Endothelial cell of umbilical vein (primary cell): ENCODE measurements at regions not wholly inside any gene's neighbourhood (a gene's known extent, or its start where the extent isn't known, plus 50 kb on each side); places are given as distances from the start of the nearest gene placed in this dataset.

ENCODE experiments used
- BruUV-seq: library from RNA; stranded (reverse); fragments of 400-500 nt; replicated peaks from 2 replicates; lab custom pipeline; 2021; lab: Mats Ljungman, UMichigan
- CTCF ChIA-PET: fragments of 300-600, 350-600 bp; sonication (Branson Sonifier 250); formaldehyde crosslinking; loops from one replicate; lab custom pipeline; 2021; ENCODE audit warnings: antibody characterized with exemption, inconsistent platforms; lab: Charles Lee
- POLR2A ChIA-PET: fragments of 300-600, 350-600 bp; sonication (Branson Sonifier 250); formaldehyde crosslinking; loops from one replicate; lab custom pipeline; 2021; ENCODE audit warnings: antibody characterized with exemption, inconsistent platforms; lab: Charles Lee
- DNase-seq: peaks from one replicate; pipeline ENCODE4 v3.0.0-alpha.2; 2011; ENCODE audit warnings: low read depth, low spot score
- FAIRE-seq: peaks from 2 replicates; lab custom pipeline; 2011; peaks lifted over from hg19 to GRCh38; lab: Jason Lieb, UNC
- H2AFZ ChIP-seq: 2 replicates; pipeline ENCODE4 v1.6.0; 2012; ENCODE audit warnings: low read depth, low read length, control low read depth, inconsistent platforms
- H3K27ac ChIP-seq: 2 replicates; pipeline ENCODE4 v1.5.1; 2011; ENCODE audit warnings: low read depth, mild to moderate bottlenecking, control low read depth, low read length, moderate library complexity; ENCODE audit not compliant: insufficient read depth
- H3K27me3 ChIP-seq, 2 experiments: 2 replicates each; pipeline versions ENCODE4 v1.6.0 to v1.6.1; 2011; ENCODE audit warnings: low read length in 2 of 2, mixed read lengths in 1 of 2; ENCODE audit not compliant: control insufficient read depth in 2 of 2, insufficient read depth in 2 of 2
- H3K36me3 ChIP-seq, 2 experiments: 2 replicates in 1 of 2; 3 replicates in 1 of 2; pipeline ENCODE4 v1.5.1; 2011; ENCODE audit warnings: low read length in 2 of 2, mild to moderate bottlenecking in 1 of 2, moderate library complexity in 1 of 2; ENCODE audit not compliant: control insufficient read depth in 2 of 2, insufficient read depth in 2 of 2; ENCODE audit errors: extremely low read depth in 1 of 2
- H3K4me1 ChIP-seq: 3 replicates; pipeline ENCODE4 v1.5.1; 2011; ENCODE audit warnings: mild to moderate bottlenecking, low read length; ENCODE audit not compliant: control insufficient read depth, insufficient read depth; ENCODE audit errors: extremely low read depth
- H3K4me2 ChIP-seq: 2 replicates; pipeline ENCODE4 v1.6.1; 2011; ENCODE audit warnings: low read length, control low read depth, mixed read lengths; ENCODE audit not compliant: insufficient read depth
- H3K4me3 ChIP-seq, 3 experiments: fragments of 200-600 bp in 1 of 3; sonication (generic), shearing (Covaris generic) in 1 of 3; replicated peaks in 1 of 3; 2 replicates each; pipeline ENCODE4 v1.5.1; 2011 to 2016; ENCODE audit warnings: control low read depth in 3 of 3, low read length in 3 of 3, mild to moderate bottlenecking in 2 of 3, inconsistent platforms in 1 of 3, low read depth in 1 of 3, moderate library complexity in 1 of 3; ENCODE audit not compliant: insufficient read depth in 1 of 3
- H3K79me2 ChIP-seq: 2 replicates; pipeline ENCODE4 v1.6.0; 2012; ENCODE audit warnings: low read length, inconsistent platforms; ENCODE audit not compliant: control insufficient read depth, insufficient read depth
- H3K9ac ChIP-seq: replicated peaks from 2 replicates; pipeline ENCODE3; 2011; ENCODE audit warnings: low read length, control low read depth; ENCODE audit not compliant: insufficient read depth; ENCODE audit errors: extremely low read depth
- H3K9me1 ChIP-seq: replicated peaks from 3 replicates; pipeline ENCODE4 v1.6.0; 2011; ENCODE audit warnings: mild to moderate bottlenecking, low read length; ENCODE audit not compliant: control insufficient read depth, insufficient read depth; ENCODE audit errors: extremely low read depth
- H3K9me3 ChIP-seq: replicated peaks from 2 replicates; pipeline ENCODE4 v1.5.1; 2012; ENCODE audit warnings: low read length, inconsistent platforms; ENCODE audit not compliant: control insufficient read depth, insufficient read depth
- H4K20me1 ChIP-seq: replicated peaks from 2 replicates; pipeline ENCODE3; 2011; ENCODE audit warnings: mild to moderate bottlenecking, low read length; ENCODE audit not compliant: control insufficient read depth, insufficient read depth; ENCODE audit errors: extremely low read depth
- CTCF ChIP-seq, 2 donors: IDR thresholded peaks; 1 replicate in 1 of 2; 2 replicates in 1 of 2; pipeline ENCODE4 v1.5.1; 2011; ENCODE audit warnings: low read length in 2 of 2, mild to moderate bottlenecking in 2 of 2, moderate library complexity in 2 of 2, control low read depth in 1 of 2, inconsistent platforms in 1 of 2, low read depth in 1 of 2; ENCODE audit not compliant: insufficient read depth in 1 of 2; ENCODE audit errors: extremely low read depth in 1 of 2
- FOS ChIP-seq: IDR thresholded peaks from 2 replicates; pipeline ENCODE4 v1.6.1; 2011; ENCODE audit warnings: mild to moderate bottlenecking, low read length, moderate library complexity, borderline replicate concordance; ENCODE audit not compliant: insufficient read depth
- GATA2 ChIP-seq: IDR thresholded peaks from 2 replicates; pipeline ENCODE4 v1.7.0; 2011; ENCODE audit warnings: low read depth, mild to moderate bottlenecking, moderate library complexity, mixed read lengths, low read length; ENCODE audit not compliant: insufficient read length, insufficient read depth
- JUN ChIP-seq: IDR thresholded peaks from 2 replicates; pipeline ENCODE4 v1.6.1; 2011; ENCODE audit warnings: borderline replicate concordance, low read depth; ENCODE audit not compliant: insufficient read length, insufficient read depth
- MAX ChIP-seq: IDR thresholded peaks from 2 replicates; pipeline ENCODE4 v1.6.1; 2011; ENCODE audit not compliant: insufficient read depth, insufficient read length
- MYC ChIP-seq: IDR thresholded peaks from one replicate; pipeline ENCODE4 v1.6.1; 2011; ENCODE audit warnings: mild to moderate bottlenecking, low read depth, low read length
- POLR2A ChIP-seq: IDR thresholded peaks from 2 replicates; pipeline ENCODE4 v1.6.1; 2012; ENCODE audit warnings: low read depth, mild to moderate bottlenecking, control low read depth, low read length
- POLR2AphosphoS5 ChIP-seq: IDR thresholded peaks from 2 replicates; pipeline ENCODE4 v1.6.1; 2012; ENCODE audit warnings: low read depth, mild to moderate bottlenecking, control low read depth, low read length, moderate library complexity; ENCODE audit not compliant: insufficient read depth
- dilution Hi-C: fragments of 300-500 bp; cut with MboI; formaldehyde crosslinking; loops from one replicate; pipeline ENCODE4 v1.15.0; 2019; ENCODE audit warnings: low sequenced_read_pairs; ENCODE audit not compliant: extremely low pct_ligation_motif_present
- intact Hi-C: fragments of 100-400 bp; cut with micrococcal nuclease; formaldehyde crosslinking; loops from one replicate; pipeline ENCODE4 v1.10.0; 2022

GRCh38 chr3:193842832-193843473 lies 249.9 kb downstream of the OPA1 start:
- H3K27ac ChIP-seq: no peak overlapping the region
- TF ChIP-seq JUN (no peak), MAX (no peak), MYC (no peak), POLR2AphosphoS5 (no peak), GATA2 (no peak)
- dilution Hi-C loops (no loop called here), intact Hi-C loops (no loop called here)
- H3K79me2 ChIP-seq: no peaks in the 10 kb centered on the region
- H3K9me1 ChIP-seq: no peaks in the 10 kb centered on the region
- H3K9ac ChIP-seq: no peak overlapping the region
- ChIA-PET POLR2A (no interaction called here), CTCF (no interaction called here)
- DNase-seq (no peak), FAIRE-seq (no peak)
- H3K27me3 ChIP-seq: peaks cover 12 to 15% of the 10 kb centered on the region in 2 experiments
- no peaks in the 10 kb centered on the region for H3K4me1 ChIP-seq
- no TSS peak for BruUV-seq
- H3K9me3 ChIP-seq: no peaks in the 10 kb centered on the region
- H3K4me2 ChIP-seq: no peak overlapping the region
- H2AFZ ChIP-seq: no peak overlapping the region
- no peaks in the 10 kb centered on the region for H3K36me3 ChIP-seq
- H4K20me1 ChIP-seq: no peaks in the 10 kb centered on the region
- no peak overlapping the region for H3K4me3 ChIP-seq

- Histone ChIP-seq H3K27ac (no peak overlapping the region), H4K20me1 (no peaks in the 10 kb centered on the region), H3K4me1 (no peaks in the 10 kb centered on the region), H3K4me3 (no peak overlapping the region), H3K4me2 (no peak overlapping the region), H3K9me1 (no peaks in the 10 kb centered on the region), H3K27me3 (peaks cover 12 to 15% of the 10 kb centered on the region in 2 experiments), H3K79me2 (no peaks in the 10 kb centered on the region), H2AFZ (no peak overlapping the region), H3K9me3 (no peaks in the 10 kb centered on the region), H3K36me3 (no peaks in the 10 kb centered on the region), H3K9ac (no peak overlapping the region)
- TF ChIP-seq POLR2A (no peak), FOS (no peak), CTCF (IDR thresholded peaks at IDR 0.05; ENCODE audit: extremely low read depth in 1 of 2, insufficient read depth in 1 of 2, low read depth in 1 of 2, low read length in 2 of 2) (no peak), MAX (no peak), JUN (no peak), MYC (no peak), GATA2 (no peak)
- ChIA-PET POLR2A (no interaction called here), CTCF (interaction anchor here (0.6 to 1.0 kb wide), 3 partner anchors 9 to 63 kb away, joined by 3 read pairs; no protein-coding TSS in a partner anchor)
- dilution Hi-C loops (no loop called here), intact Hi-C loops (no loop called here)
- DNase-seq: no peak
- FAIRE-seq: no peak
- no TSS peak for BruUV-seq
Measured at GRCh38 chr3:193843474-193844301, 250.7 kb downstream of the OPA1 start.
